ENCODE measurements at regions not wholly inside any gene's neighbourhood (a gene's known extent, or its start where the extent isn't known, plus 50 kb on each side); places are given as distances from the start of the nearest gene placed in this dataset.
A peak's percentile ranks its signal among the peaks of the same experiment; 100 is the strongest.

DNA sequence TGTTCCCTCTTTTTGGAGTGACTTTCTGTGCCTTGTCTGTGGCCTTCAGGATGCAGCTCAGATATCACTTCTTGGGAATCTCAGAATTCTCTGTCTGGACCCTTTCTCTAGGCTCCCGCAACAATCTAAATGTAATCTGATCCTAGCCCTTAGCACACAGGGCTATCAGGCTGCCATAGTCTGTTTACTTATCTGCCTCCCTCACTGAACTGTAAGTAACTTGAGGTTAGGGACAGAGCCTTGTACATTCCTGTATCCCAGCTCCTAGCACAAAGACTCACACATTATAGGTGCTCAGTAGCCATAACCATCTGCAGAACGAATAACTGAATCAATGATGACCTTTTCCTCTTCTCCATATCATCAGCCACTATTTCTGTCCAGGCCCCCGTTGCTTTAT is 69.5 kb downstream of the RTL9 start:
- Histone ChIP-seq H3K27me3 (peaks cover 0 to 4% (median 0%) of the 10 kb centered on the region in 3 donors), H3K4me3 (no peak overlapping the region), H3K4me1 (no peaks in the 10 kb centered on the region), H3K27ac (no peak overlapping the region), H3K9me3 (no peaks in the 10 kb centered on the region), H3K36me3 (no peaks in the 10 kb centered on the region)
- intact Hi-C loops (cut with DNase I; ENCODE audit: low total_unique reads): no loop called here
- ATAC-seq (no peak), DNase-seq (no peak)
- no peak for TF ChIP-seq POLR2A (IDR thresholded peaks at IDR 0.05)
- TF ChIP-seq, protein P1, sequence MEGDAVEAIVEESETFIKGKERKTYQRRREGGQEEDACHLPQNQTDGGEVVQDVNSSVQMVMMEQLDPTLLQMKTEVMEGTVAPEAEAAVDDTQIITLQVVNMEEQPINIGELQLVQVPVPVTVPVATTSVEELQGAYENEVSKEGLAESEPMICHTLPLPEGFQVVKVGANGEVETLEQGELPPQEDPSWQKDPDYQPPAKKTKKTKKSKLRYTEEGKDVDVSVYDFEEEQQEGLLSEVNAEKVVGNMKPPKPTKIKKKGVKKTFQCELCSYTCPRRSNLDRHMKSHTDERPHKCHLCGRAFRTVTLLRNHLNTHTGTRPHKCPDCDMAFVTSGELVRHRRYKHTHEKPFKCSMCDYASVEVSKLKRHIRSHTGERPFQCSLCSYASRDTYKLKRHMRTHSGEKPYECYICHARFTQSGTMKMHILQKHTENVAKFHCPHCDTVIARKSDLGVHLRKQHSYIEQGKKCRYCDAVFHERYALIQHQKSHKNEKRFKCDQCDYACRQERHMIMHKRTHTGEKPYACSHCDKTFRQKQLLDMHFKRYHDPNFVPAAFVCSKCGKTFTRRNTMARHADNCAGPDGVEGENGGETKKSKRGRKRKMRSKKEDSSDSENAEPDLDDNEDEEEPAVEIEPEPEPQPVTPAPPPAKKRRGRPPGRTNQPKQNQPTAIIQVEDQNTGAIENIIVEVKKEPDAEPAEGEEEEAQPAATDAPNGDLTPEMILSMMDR (IDR thresholded peaks at IDR 0.05 in 4 of 5, conservative IDR thresholded peaks at IDR 0.05 in 1 of 5): no peak
- in situ Hi-C loops (cut with MboI; ENCODE audit: low sequenced_read_pairs in 4 of 4): no loop called here

GRCh38 chrX:110430293-110431076 is 71.8 kb downstream of the RTL9 start:
- peaks cover 0 to 4% (median 0%) of the 10 kb centered on the region in 3 donors for H3K27me3 ChIP-seq
- DNase-seq (no peak), ATAC-seq (no peak)
- no peak overlapping the region for H3K27ac ChIP-seq
- TF ChIP-seq, protein P1 (IDR thresholded peaks at IDR 0.05 in 4 of 5, conservative IDR thresholded peaks at IDR 0.05 in 1 of 5): no peak
- no peak for TF ChIP-seq POLR2A (IDR thresholded peaks at IDR 0.05)
- H3K9me3 ChIP-seq: no peaks in the 10 kb centered on the region
- no peaks in the 10 kb centered on the region for H3K4me1 ChIP-seq
- in situ Hi-C loops (cut with MboI; ENCODE audit: low sequenced_read_pairs in 4 of 4) (no loop called here), intact Hi-C loops (cut with DNase I; ENCODE audit: low total_unique reads) (no loop called here)
- no peaks in the 10 kb centered on the region for H3K36me3 ChIP-seq
- no peak overlapping the region for H3K4me3 ChIP-seq

- in situ Hi-C loops (cut with MboI; ENCODE audit: low sequenced_read_pairs in 4 of 4): no loop called here
- H3K36me3 ChIP-seq: no peaks in the 10 kb centered on the region
- no peaks in the 10 kb centered on the region for H3K9me3 ChIP-seq
- no peak overlapping the region for H3K27ac ChIP-seq
- no peaks in the 10 kb centered on the region for H3K4me1 ChIP-seq
- intact Hi-C loops (cut with DNase I; ENCODE audit: low total_unique reads): no loop called here
- no peak for DNase-seq
- TF ChIP-seq, protein P1 (IDR thresholded peaks at IDR 0.05 in 4 of 5, conservative IDR thresholded peaks at IDR 0.05 in 1 of 5): no peak
- TF ChIP-seq POLR2A (IDR thresholded peaks at IDR 0.05): no peak
- H3K4me3 ChIP-seq: no peak overlapping the region
- peaks cover 0 to 4% (median 0%) of the 10 kb centered on the region in 3 donors for H3K27me3 ChIP-seq
- no peak for ATAC-seq
Observed at GRCh38 chrX:110432091-110432905, 73.7 kb downstream of the RTL9 start.

DNA sequence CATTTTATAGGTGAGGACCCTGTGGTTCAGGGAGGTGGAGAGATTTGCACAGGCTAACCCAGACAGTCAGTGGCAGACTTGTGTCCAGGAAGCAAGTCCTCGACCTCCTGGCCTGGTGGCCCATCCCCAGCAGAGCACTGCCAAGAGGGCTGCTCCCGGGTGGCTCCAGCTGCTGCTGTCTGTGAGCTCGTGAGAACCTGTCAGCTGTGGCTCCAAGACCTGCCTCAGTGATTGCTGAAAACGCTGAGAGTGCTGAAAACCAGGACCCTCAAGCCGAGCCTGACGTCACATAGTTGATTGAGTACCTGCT is 74.2 kb downstream of the RTL9 start:
- Histone ChIP-seq H3K9me3 (no peaks in the 10 kb centered on the region), H3K36me3 (no peaks in the 10 kb centered on the region), H3K27me3 (peaks cover 0 to 4% (median 0%) of the 10 kb centered on the region in 3 donors), H3K4me3 (no peak overlapping the region), H3K4me1 (no peaks in the 10 kb centered on the region), H3K27ac (no peak overlapping the region)
- ATAC-seq: no peak
- DNase-seq: peak in 1 of 2 donors; percentile 12
- intact Hi-C loops (cut with DNase I; ENCODE audit: low total_unique reads): no loop called here
- in situ Hi-C loops (cut with MboI; ENCODE audit: low sequenced_read_pairs in 4 of 4): no loop called here
- no peak for TF ChIP-seq POLR2A (IDR thresholded peaks at IDR 0.05)
- TF ChIP-seq, protein P1 (IDR thresholded peaks at IDR 0.05 in 4 of 5, conservative IDR thresholded peaks at IDR 0.05 in 1 of 5): no peak
